Liver (tissue), 8 donors: ENCODE measurements at regions not wholly inside any gene's neighbourhood (a gene's known extent, or its start where the extent isn't known, plus 50 kb on each side); places are given as distances from the start of the nearest gene placed in this dataset.

Source experiments
- DNase-seq: peaks from one replicate; pipeline ENCODE4 v3.0.0-alpha.2; 2017; ENCODE audit warnings: low spot score
- H3K27ac ChIP-seq, 2 donors: one replicate each; pipeline ENCODE4 v1.7.0; 2013; ENCODE audit warnings: inconsistent platforms in 2 of 2, low read length in 2 of 2, control low read depth in 1 of 2, low read depth in 1 of 2, mild to moderate bottlenecking in 1 of 2
- H3K27me3 ChIP-seq, 4 donors: one replicate each; pipeline versions ENCODE4 v1.6.1 to v1.7.0; 2013; ENCODE audit warnings: low read length in 3 of 4, inconsistent platforms in 1 of 4, mild to moderate bottlenecking in 1 of 4, moderate library complexity in 1 of 4; ENCODE audit not compliant: control insufficient read depth in 4 of 4, insufficient read depth in 4 of 4
- H3K36me3 ChIP-seq, 4 donors: one replicate each; pipeline versions ENCODE4 v1.6.1 to v1.7.0; 2013; ENCODE audit warnings: low read length in 3 of 4, mild to moderate bottlenecking in 3 of 4, low read depth in 1 of 4, moderate library complexity in 1 of 4; ENCODE audit not compliant: control insufficient read depth in 4 of 4, insufficient read depth in 3 of 4
- H3K4me1 ChIP-seq, 4 donors: one replicate each; pipeline versions ENCODE4 v1.6.1 to v1.7.0; 2013; ENCODE audit warnings: low read length in 3 of 4, mild to moderate bottlenecking in 3 of 4, moderate library complexity in 1 of 4; ENCODE audit not compliant: control insufficient read depth in 4 of 4, insufficient read depth in 4 of 4
- H3K4me3 ChIP-seq, 3 donors: one replicate each; pipeline versions ENCODE4 v1.6.1 to v1.7.0; 2013; ENCODE audit warnings: low read length in 3 of 3, control low read depth in 1 of 3, low read depth in 1 of 3, mild to moderate bottlenecking in 1 of 3
- H3K9ac ChIP-seq, 2 donors: one replicate each; pipeline ENCODE4 v1.7.0; 2013; ENCODE audit warnings: low read length in 2 of 2, mild to moderate bottlenecking in 2 of 2, moderate library complexity in 2 of 2, control low read depth in 1 of 2, low read depth in 1 of 2
- H3K9me3 ChIP-seq, 4 donors: one replicate each; pipeline versions ENCODE4 v1.6.1 to v1.7.0; 2013; ENCODE audit warnings: low read length in 3 of 4; ENCODE audit not compliant: control insufficient read depth in 4 of 4
- EGR1 ChIP-seq, 2 donors: IDR thresholded peaks; 2 replicates each; pipeline ENCODE4 v1.6.1; 2016 to 2018; ENCODE audit warnings: antibody characterized with exemption in 2 of 2, low read depth in 2 of 2
- FOXA1 ChIP-seq: IDR thresholded peaks from 2 replicates; pipeline ENCODE4 v1.6.1; 2016; ENCODE audit warnings: antibody characterized with exemption
- FOXA2 ChIP-seq: IDR thresholded peaks from 2 replicates; pipeline ENCODE4 v1.6.1; 2016; ENCODE audit warnings: antibody characterized with exemption
- GABPA ChIP-seq, 2 donors: IDR thresholded peaks in 1 of 2; conservative IDR thresholded peaks in 1 of 2; 2 replicates each; pipeline ENCODE4 v1.6.1; 2016; ENCODE audit warnings: antibody characterized with exemption in 2 of 2, mild to moderate bottlenecking in 1 of 2, moderate library complexity in 1 of 2
- HNF4G ChIP-seq: IDR thresholded peaks from 2 replicates; pipeline ENCODE4 v1.6.1; 2016; ENCODE audit warnings: antibody characterized with exemption
- RAD21 ChIP-seq, 2 donors: IDR thresholded peaks; 2 replicates each; pipeline ENCODE4 v1.6.1; 2016; ENCODE audit warnings: antibody characterized with exemption in 2 of 2, mild to moderate bottlenecking in 2 of 2
- YY1 ChIP-seq: IDR thresholded peaks from 2 replicates; pipeline ENCODE4 v1.6.1; 2016; ENCODE audit warnings: antibody characterized with exemption, mild to moderate bottlenecking
- WGBS: extraction: QIAGEN DNeasy Blood & Tissue Kit; methylation state at CpG from one replicate; pipeline ENCODE4 v1.1.7; 2013; 5-methylcytosine and 5-hydroxymethylcytosine counted together
- TF ChIP-seq, protein P1 (sequence below): IDR thresholded peaks from 2 replicates; pipeline ENCODE4 v1.6.1; 2016; ENCODE audit warnings: antibody characterized with exemption
- TF ChIP-seq, protein P2 (sequence below): fragments of 150-350 bp; IDR thresholded peaks from 2 replicates; pipeline ENCODE4 v1.5.1; 2017; ENCODE audit warnings: improper control_type of control experiment, low read depth, low read length; ENCODE audit not compliant: missing input control
- TF ChIP-seq, protein P3 (sequence below): IDR thresholded peaks from 2 replicates; pipeline ENCODE4 v1.6.1; 2016; ENCODE audit warnings: antibody characterized with exemption
- TF ChIP-seq, protein P4 (sequence below): IDR thresholded peaks from 2 replicates; pipeline ENCODE4 v1.6.1; 2016; ENCODE audit warnings: antibody characterized with exemption, mild to moderate bottlenecking
- donor health status: healthy.
- donor health status: healthy.
- donor health status: healthy.
- donor health status: healthy.
- donor health status: healthy.

DNA sequence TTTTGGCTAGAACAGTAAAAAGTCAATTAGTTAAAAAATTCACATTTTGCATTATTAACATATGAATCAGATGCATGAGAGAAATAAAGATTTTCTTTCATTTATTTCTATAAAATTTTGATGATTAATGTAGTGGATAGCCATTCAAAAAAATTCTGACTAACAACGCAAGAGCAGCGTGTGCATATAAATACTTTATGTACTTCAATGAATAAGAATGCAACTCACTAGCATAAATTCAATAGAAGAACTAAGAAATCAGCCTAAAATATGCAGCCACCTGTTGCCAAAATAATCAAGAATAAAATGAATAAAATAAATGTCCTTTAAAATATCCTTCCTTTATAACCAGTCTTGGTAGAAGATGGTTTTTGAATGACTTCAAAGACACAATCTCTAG, 471.9 kb downstream of the PDGFC start:
- Histone ChIP-seq H3K4me1 (no peaks in the 10 kb centered on the region), H3K9me3 (no peaks in the 10 kb centered on the region), H3K27me3 (peaks cover 0 to 3% (median 0%) of the 10 kb centered on the region in 4 donors), H3K36me3 (no peaks in the 10 kb centered on the region), H3K27ac (no peak overlapping the region), H3K9ac (no peak overlapping the region), H3K4me3 (no peak overlapping the region)
- WGBS: 94% methylated on average over 2 of the region's 2 CpGs
- TF ChIP-seq FOXA2: no peak
- TF ChIP-seq, protein P1, sequence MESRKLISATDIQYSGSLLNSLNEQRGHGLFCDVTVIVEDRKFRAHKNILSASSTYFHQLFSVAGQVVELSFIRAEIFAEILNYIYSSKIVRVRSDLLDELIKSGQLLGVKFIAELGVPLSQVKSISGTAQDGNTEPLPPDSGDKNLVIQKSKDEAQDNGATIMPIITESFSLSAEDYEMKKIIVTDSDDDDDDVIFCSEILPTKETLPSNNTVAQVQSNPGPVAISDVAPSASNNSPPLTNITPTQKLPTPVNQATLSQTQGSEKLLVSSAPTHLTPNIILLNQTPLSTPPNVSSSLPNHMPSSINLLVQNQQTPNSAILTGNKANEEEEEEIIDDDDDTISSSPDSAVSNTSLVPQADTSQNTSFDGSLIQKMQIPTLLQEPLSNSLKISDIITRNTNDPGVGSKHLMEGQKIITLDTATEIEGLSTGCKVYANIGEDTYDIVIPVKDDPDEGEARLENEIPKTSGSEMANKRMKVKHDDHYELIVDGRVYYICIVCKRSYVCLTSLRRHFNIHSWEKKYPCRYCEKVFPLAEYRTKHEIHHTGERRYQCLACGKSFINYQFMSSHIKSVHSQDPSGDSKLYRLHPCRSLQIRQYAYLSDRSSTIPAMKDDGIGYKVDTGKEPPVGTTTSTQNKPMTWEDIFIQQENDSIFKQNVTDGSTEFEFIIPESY: no peak
- no peak for TF ChIP-seq GABPA (IDR thresholded peaks at IDR 0.05 in 1 of 2, conservative IDR thresholded peaks at IDR 0.05 in 1 of 2)
- TF ChIP-seq YY1: no peak
- no peak for TF ChIP-seq RAD21 (IDR thresholded peaks at IDR 0.05)
- no peak for TF ChIP-seq EGR1 (IDR thresholded peaks at IDR 0.05; ENCODE audit: low read depth in 2 of 2)
- TF ChIP-seq, protein P2, sequence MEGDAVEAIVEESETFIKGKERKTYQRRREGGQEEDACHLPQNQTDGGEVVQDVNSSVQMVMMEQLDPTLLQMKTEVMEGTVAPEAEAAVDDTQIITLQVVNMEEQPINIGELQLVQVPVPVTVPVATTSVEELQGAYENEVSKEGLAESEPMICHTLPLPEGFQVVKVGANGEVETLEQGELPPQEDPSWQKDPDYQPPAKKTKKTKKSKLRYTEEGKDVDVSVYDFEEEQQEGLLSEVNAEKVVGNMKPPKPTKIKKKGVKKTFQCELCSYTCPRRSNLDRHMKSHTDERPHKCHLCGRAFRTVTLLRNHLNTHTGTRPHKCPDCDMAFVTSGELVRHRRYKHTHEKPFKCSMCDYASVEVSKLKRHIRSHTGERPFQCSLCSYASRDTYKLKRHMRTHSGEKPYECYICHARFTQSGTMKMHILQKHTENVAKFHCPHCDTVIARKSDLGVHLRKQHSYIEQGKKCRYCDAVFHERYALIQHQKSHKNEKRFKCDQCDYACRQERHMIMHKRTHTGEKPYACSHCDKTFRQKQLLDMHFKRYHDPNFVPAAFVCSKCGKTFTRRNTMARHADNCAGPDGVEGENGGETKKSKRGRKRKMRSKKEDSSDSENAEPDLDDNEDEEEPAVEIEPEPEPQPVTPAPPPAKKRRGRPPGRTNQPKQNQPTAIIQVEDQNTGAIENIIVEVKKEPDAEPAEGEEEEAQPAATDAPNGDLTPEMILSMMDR: no peak
- no peak for TF ChIP-seq HNF4G
- TF ChIP-seq, protein P3, sequence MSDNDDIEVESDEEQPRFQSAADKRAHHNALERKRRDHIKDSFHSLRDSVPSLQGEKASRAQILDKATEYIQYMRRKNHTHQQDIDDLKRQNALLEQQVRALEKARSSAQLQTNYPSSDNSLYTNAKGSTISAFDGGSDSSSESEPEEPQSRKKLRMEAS: no peak
- TF ChIP-seq, protein P4, sequence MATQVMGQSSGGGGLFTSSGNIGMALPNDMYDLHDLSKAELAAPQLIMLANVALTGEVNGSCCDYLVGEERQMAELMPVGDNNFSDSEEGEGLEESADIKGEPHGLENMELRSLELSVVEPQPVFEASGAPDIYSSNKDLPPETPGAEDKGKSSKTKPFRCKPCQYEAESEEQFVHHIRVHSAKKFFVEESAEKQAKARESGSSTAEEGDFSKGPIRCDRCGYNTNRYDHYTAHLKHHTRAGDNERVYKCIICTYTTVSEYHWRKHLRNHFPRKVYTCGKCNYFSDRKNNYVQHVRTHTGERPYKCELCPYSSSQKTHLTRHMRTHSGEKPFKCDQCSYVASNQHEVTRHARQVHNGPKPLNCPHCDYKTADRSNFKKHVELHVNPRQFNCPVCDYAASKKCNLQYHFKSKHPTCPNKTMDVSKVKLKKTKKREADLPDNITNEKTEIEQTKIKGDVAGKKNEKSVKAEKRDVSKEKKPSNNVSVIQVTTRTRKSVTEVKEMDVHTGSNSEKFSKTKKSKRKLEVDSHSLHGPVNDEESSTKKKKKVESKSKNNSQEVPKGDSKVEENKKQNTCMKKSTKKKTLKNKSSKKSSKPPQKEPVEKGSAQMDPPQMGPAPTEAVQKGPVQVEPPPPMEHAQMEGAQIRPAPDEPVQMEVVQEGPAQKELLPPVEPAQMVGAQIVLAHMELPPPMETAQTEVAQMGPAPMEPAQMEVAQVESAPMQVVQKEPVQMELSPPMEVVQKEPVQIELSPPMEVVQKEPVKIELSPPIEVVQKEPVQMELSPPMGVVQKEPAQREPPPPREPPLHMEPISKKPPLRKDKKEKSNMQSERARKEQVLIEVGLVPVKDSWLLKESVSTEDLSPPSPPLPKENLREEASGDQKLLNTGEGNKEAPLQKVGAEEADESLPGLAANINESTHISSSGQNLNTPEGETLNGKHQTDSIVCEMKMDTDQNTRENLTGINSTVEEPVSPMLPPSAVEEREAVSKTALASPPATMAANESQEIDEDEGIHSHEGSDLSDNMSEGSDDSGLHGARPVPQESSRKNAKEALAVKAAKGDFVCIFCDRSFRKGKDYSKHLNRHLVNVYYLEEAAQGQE: no peak
- DNase-seq: no peak

DNA sequence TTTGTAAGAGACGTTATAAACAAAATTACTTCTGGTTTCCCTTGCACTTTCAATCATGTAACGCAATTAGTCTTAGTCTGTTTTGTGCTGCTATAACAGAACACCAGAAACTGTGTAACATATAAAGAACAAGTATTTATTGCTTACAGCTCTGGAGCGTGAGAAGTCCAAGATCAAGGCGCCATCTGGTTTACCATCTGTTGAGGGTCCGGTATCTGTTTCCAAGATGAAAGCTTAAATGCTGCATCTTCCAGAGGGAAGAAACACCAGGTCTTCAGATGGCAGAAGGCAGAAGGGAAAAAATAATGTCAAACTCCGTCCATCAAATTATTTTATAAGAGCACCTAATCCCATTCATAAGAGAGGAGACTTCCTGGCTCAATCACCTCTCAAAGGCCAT, 474.1 kb downstream of the PDGFC start:
- Histone ChIP-seq H3K27ac (no peak overlapping the region), H3K9me3 (no peaks in the 10 kb centered on the region), H3K4me3 (no peak overlapping the region), H3K27me3 (peaks cover 0 to 3% (median 0%) of the 10 kb centered on the region in 4 donors), H3K4me1 (no peaks in the 10 kb centered on the region), H3K36me3 (no peaks in the 10 kb centered on the region), H3K9ac (no peak overlapping the region)
- 87% methylated on average over 6 of the region's 6 CpGs for WGBS
- no peak for TF ChIP-seq GABPA (IDR thresholded peaks at IDR 0.05 in 1 of 2, conservative IDR thresholded peaks at IDR 0.05 in 1 of 2)
- no peak for TF ChIP-seq FOXA1
- DNase-seq: no peak
